ENCODE measurements at regions not wholly inside any gene's neighbourhood (a gene's known extent, or its start where the extent isn't known, plus 50 kb on each side); places are given as distances from the start of the nearest gene placed in this dataset.

GRCh38 chr5:44652674-44653073 is 156.1 kb upstream of the MRPS30 start:
- no peak for FAIRE-seq

- no peak for FAIRE-seq
Measured at GRCh38 chr5:44646016-44646415, 162.7 kb upstream of the MRPS30 start.

GRCh38 chr5:44645502-44645901 is 163.2 kb upstream of the MRPS30 start:
- FAIRE-seq: no peak

GRCh38 chr5:44644628-44645027 is 164.1 kb upstream of the MRPS30 start:
- no peak for FAIRE-seq

- FAIRE-seq: no peak
Measured at GRCh38 chr5:44641820-44642219, 166.9 kb upstream of the MRPS30 start.

GRCh38 chr5:44640945-44641456 is 167.7 kb upstream of the MRPS30 start:
- no peak for FAIRE-seq

GRCh38 chr5:44637916-44638869 is 170.6 kb upstream of the MRPS30 start:
- no peak for FAIRE-seq

GRCh38 chr5:44632344-44632743 is 176.4 kb upstream of the MRPS30 start:
- FAIRE-seq: no peak

- FAIRE-seq: no peak
Measured at GRCh38 chr5:44626846-44627245, 181.9 kb upstream of the MRPS30 start.

GRCh38 chr5:44622331-44622730 is 186.4 kb upstream of the MRPS30 start:
- no peak for FAIRE-seq

- FAIRE-seq: no peak
Measured at GRCh38 chr5:44619875-44620610, 188.7 kb upstream of the MRPS30 start.

- no peak for FAIRE-seq
Measured at GRCh38 chr5:44614845-44615244, 193.9 kb upstream of the MRPS30 start.

- FAIRE-seq: no peak
Measured at GRCh38 chr5:44613936-44614335, 194.8 kb upstream of the MRPS30 start.

GRCh38 chr5:44605926-44606325 is 202.8 kb upstream of the MRPS30 start:
- FAIRE-seq: no peak

- FAIRE-seq: no peak
Measured at GRCh38 chr5:44603496-44604272, 205.1 kb upstream of the MRPS30 start.

GRCh38 chr5:44574678-44575077 is 185.5 kb upstream of the FGF10 start:
- FAIRE-seq: no peak

- FAIRE-seq: no peak
Measured at GRCh38 chr5:44568519-44568918, 179.3 kb upstream of the FGF10 start.

- no peak for FAIRE-seq
Measured at GRCh38 chr5:44565902-44566301, 176.7 kb upstream of the FGF10 start.

GRCh38 chr5:44565360-44565759 is 176.1 kb upstream of the FGF10 start:
- FAIRE-seq: no peak

- FAIRE-seq: no peak
Measured at GRCh38 chr5:44546286-44546685, 157.1 kb upstream of the FGF10 start.

GRCh38 chr5:44543511-44543910 is 154.3 kb upstream of the FGF10 start:
- no peak for FAIRE-seq

- no peak for FAIRE-seq
Measured at GRCh38 chr5:44542470-44542869, 153.2 kb upstream of the FGF10 start.

- FAIRE-seq: no peak
Measured at GRCh38 chr5:44539602-44539919, 150.3 kb upstream of the FGF10 start.

All from A204.1 (cell line).